ENCODE measurements at regions not wholly inside any gene's neighbourhood (a gene's known extent, or its start where the extent isn't known, plus 50 kb on each side); places are given as distances from the start of the nearest gene placed in this dataset.

- TF ChIP-seq LEF1 (IDR thresholded peaks at IDR 0.05; ENCODE audit: borderline replicate concordance) (no peak), L3MBTL2 (conservative IDR thresholded peaks at IDR 0.05) (no peak), ELF4 (IDR thresholded peaks at IDR 0.05) (no peak)
Measured at GRCh38 chr2:13109516-13109915, 392.8 kb downstream of the TRIB2 start.

All from HEK293T (cell line).